Stomach (tissue), 4 donors: ENCODE measurements at regions not wholly inside any gene's neighbourhood (a gene's known extent, or its start where the extent isn't known, plus 50 kb on each side); places are given as distances from the start of the nearest gene placed in this dataset.

ENCODE experiments used
- POLR2A ChIP-seq, 4 donors: fragments of 450-650 bp; IDR thresholded peaks; one replicate each; pipeline ENCODE4 v1.6.1; 2016; ENCODE audit warnings: antibody characterized with exemption in 4 of 4, control low read depth in 2 of 4, mild to moderate bottlenecking in 1 of 4, moderate library complexity in 1 of 4
- POLR2AphosphoS5 ChIP-seq, 3 donors: sonication (generic); formaldehyde crosslinking; IDR thresholded peaks; one replicate each; pipeline ENCODE4 v1.6.1; 2016; ENCODE audit warnings: antibody characterized with exemption in 3 of 3
- TF ChIP-seq, protein P1 (sequence below), 7 experiments: fragments of 450-650 bp in 4 of 7; fragments of 200-600 bp in 3 of 7; sonication (generic) in 3 of 7; IDR thresholded peaks; one replicate each; pipeline ENCODE4 v1.5.1; 2016 to 2019; ENCODE audit warnings: antibody characterized with exemption in 7 of 7, control low read depth in 2 of 7, mild to moderate bottlenecking in 1 of 7

DNA sequence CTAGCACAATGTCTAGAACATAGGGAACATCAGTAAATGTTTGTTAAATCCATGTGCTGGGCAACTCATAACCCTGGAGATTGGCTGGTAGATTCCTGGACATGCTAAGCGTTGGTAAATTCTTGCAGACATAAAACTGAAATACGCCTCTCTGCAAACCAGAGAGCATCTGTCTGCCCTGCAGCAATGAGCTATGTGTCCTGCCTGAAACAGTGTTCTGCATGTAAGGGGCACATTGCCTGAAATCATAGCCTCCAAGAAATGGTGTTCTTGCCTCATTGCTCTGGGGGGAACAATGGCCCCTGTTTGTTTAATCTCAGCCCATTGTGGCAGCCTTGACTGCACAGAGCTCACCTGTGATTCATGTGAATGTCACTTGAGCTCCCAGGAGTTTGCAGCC lies 113.5 kb upstream of the CCL2 start:
- TF ChIP-seq POLR2AphosphoS5 (IDR thresholded peaks at IDR 0.05) (no peak), POLR2A (IDR thresholded peaks at IDR 0.05) (no peak)
- TF ChIP-seq, protein P1, sequence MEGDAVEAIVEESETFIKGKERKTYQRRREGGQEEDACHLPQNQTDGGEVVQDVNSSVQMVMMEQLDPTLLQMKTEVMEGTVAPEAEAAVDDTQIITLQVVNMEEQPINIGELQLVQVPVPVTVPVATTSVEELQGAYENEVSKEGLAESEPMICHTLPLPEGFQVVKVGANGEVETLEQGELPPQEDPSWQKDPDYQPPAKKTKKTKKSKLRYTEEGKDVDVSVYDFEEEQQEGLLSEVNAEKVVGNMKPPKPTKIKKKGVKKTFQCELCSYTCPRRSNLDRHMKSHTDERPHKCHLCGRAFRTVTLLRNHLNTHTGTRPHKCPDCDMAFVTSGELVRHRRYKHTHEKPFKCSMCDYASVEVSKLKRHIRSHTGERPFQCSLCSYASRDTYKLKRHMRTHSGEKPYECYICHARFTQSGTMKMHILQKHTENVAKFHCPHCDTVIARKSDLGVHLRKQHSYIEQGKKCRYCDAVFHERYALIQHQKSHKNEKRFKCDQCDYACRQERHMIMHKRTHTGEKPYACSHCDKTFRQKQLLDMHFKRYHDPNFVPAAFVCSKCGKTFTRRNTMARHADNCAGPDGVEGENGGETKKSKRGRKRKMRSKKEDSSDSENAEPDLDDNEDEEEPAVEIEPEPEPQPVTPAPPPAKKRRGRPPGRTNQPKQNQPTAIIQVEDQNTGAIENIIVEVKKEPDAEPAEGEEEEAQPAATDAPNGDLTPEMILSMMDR (IDR thresholded peaks at IDR 0.05): no peak
